SU-DHL-6 (cell line): ENCODE measurements at regions not wholly inside any gene's neighbourhood (a gene's known extent, or its start where the extent isn't known, plus 50 kb on each side); places are given as distances from the start of the nearest gene placed in this dataset.

Experiments used
- H2AFZ ChIP-seq: fragments of 200-600 bp; sonication (generic); 2 replicates; pipeline ENCODE4 v1.6.1; 2014; ENCODE audit warnings: low read depth, mild to moderate bottlenecking, moderate library complexity, mixed read lengths, antibody characterized with exemption, low read length; ENCODE audit not compliant: severe bottlenecking
- H3F3A ChIP-seq: fragments of 200-600 bp; shearing (Covaris generic); 2 replicates; pipeline ENCODE4 v1.6.0; 2016; ENCODE audit warnings: antibody characterized with exemption, mild to moderate bottlenecking; ENCODE audit not compliant: insufficient read depth
- H3K27ac ChIP-seq: fragments of 200-600 bp; sonication (generic); 2 replicates; pipeline ENCODE4 v1.5.1; 2016; ENCODE audit warnings: low read depth, mild to moderate bottlenecking, low read length, moderate library complexity, mixed read lengths
- H3K27me3 ChIP-seq: fragments of 200-600 bp; sonication (generic), shearing (Covaris generic); 2 replicates; pipeline ENCODE4 v1.6.0; 2014; ENCODE audit warnings: mild to moderate bottlenecking, low read length
- H3K36me3 ChIP-seq: fragments of 200-600 bp; sonication (generic); 2 replicates; pipeline ENCODE4 v1.6.1; 2014; ENCODE audit warnings: mild to moderate bottlenecking, low read length, mixed read lengths
- H3K4me2 ChIP-seq: fragments of 300-600, 200-600 bp; shearing (Covaris generic), sonication (generic); 2 replicates; pipeline ENCODE4 v1.6.0; 2014; ENCODE audit warnings: low read length, low read depth, mild to moderate bottlenecking; ENCODE audit not compliant: poor library complexity, severe bottlenecking
- H3K4me3 ChIP-seq: fragments of 200-600 bp; sonication (generic); 2 replicates; pipeline ENCODE4 v1.5.1; 2014; ENCODE audit warnings: antibody characterized with exemption, low read length, mild to moderate bottlenecking, mixed read lengths; ENCODE audit not compliant: insufficient read depth, poor library complexity, severe bottlenecking
- H3K79me2 ChIP-seq: fragments of 200-600 bp; sonication (generic); 2 replicates; pipeline ENCODE4 v1.6.1; 2014; ENCODE audit warnings: mild to moderate bottlenecking, low read length, moderate library complexity; ENCODE audit not compliant: insufficient read depth
- H3K9ac ChIP-seq: fragments of 200-600 bp; sonication (generic); 2 replicates; pipeline ENCODE4 v1.7.0; 2014; ENCODE audit warnings: mild to moderate bottlenecking, low read length
- H3K9me2 ChIP-seq: fragments of 200-600 bp; sonication (generic); replicated peaks from 2 replicates; pipeline ENCODE4 v1.6.1; 2014; ENCODE audit warnings: low read length; ENCODE audit not compliant: insufficient read depth
- H3K9me3 ChIP-seq: fragments of 200-600 bp; sonication (generic); 2 replicates; pipeline ENCODE4 v1.6.1; 2014; ENCODE audit warnings: low read length, mixed read lengths; ENCODE audit not compliant: insufficient read depth
- H4K20me1 ChIP-seq: fragments of 200-600 bp; sonication (generic); 2 replicates; pipeline ENCODE4 v1.6.1; 2014; ENCODE audit warnings: low read depth, mild to moderate bottlenecking, antibody characterized with exemption, low read length, moderate library complexity, mixed read lengths
- EZH2phosphoT487 ChIP-seq: fragments of 200-600 bp; sonication (generic), shearing (Covaris generic); conservative IDR thresholded peaks from 2 replicates; pipeline ENCODE4 v1.6.1; 2018; ENCODE audit warnings: mild to moderate bottlenecking, antibody characterized with exemption, low read length, moderate library complexity, mixed read lengths
- TF ChIP-seq, protein P1 (sequence below): fragments of 200-600 bp; sonication (generic); IDR thresholded peaks from one replicate; pipeline ENCODE4 v1.5.1; 2017; ENCODE audit warnings: antibody characterized with exemption, mild to moderate bottlenecking, low read length, moderate library complexity; ENCODE audit not compliant: insufficient read depth, poor library complexity, severe bottlenecking

- Histone ChIP-seq H4K20me1 (no peaks in the 10 kb centered on the region), H3K27ac (no peak overlapping the region), H3K27me3 (no peaks in the 10 kb centered on the region), H2AFZ (no peak overlapping the region), H3K79me2 (no peaks in the 10 kb centered on the region), H3K36me3 (no peaks in the 10 kb centered on the region), H3K4me2 (no peak overlapping the region), H3K9me3 (no peaks in the 10 kb centered on the region), H3K9ac (no peak overlapping the region), H3F3A (no peaks in the 10 kb centered on the region), H3K4me3 (no peak overlapping the region), H3K9me2 (no peaks in the 10 kb centered on the region)
- TF ChIP-seq EZH2phosphoT487: no peak
- TF ChIP-seq, protein P1, sequence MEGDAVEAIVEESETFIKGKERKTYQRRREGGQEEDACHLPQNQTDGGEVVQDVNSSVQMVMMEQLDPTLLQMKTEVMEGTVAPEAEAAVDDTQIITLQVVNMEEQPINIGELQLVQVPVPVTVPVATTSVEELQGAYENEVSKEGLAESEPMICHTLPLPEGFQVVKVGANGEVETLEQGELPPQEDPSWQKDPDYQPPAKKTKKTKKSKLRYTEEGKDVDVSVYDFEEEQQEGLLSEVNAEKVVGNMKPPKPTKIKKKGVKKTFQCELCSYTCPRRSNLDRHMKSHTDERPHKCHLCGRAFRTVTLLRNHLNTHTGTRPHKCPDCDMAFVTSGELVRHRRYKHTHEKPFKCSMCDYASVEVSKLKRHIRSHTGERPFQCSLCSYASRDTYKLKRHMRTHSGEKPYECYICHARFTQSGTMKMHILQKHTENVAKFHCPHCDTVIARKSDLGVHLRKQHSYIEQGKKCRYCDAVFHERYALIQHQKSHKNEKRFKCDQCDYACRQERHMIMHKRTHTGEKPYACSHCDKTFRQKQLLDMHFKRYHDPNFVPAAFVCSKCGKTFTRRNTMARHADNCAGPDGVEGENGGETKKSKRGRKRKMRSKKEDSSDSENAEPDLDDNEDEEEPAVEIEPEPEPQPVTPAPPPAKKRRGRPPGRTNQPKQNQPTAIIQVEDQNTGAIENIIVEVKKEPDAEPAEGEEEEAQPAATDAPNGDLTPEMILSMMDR: no peak
Observed at GRCh38 chr11:37323843-37324242, 725.8 kb upstream of the RAG2 start.

GRCh38 chr11:37322333-37323194 lies 724.5 kb upstream of the RAG2 start:
- no peaks in the 10 kb centered on the region for H3K27me3 ChIP-seq
- no peaks in the 10 kb centered on the region for H3F3A ChIP-seq
- H2AFZ ChIP-seq: no peak overlapping the region
- H3K27ac ChIP-seq: no peak overlapping the region
- H3K4me2 ChIP-seq: no peak overlapping the region
- H3K4me3 ChIP-seq: no peak overlapping the region
- H3K9ac ChIP-seq: no peak overlapping the region
- TF ChIP-seq, protein P1: no peak
- no peaks in the 10 kb centered on the region for H3K9me3 ChIP-seq
- H3K36me3 ChIP-seq: no peaks in the 10 kb centered on the region
- no peaks in the 10 kb centered on the region for H3K9me2 ChIP-seq
- no peaks in the 10 kb centered on the region for H4K20me1 ChIP-seq
- no peaks in the 10 kb centered on the region for H3K79me2 ChIP-seq

GRCh38 chr11:37320921-37321320 lies 722.9 kb upstream of the RAG2 start:
- no peaks in the 10 kb centered on the region for H3K27me3 ChIP-seq
- no peaks in the 10 kb centered on the region for H3F3A ChIP-seq
- H2AFZ ChIP-seq: no peak overlapping the region
- H3K4me2 ChIP-seq: no peak overlapping the region
- H3K36me3 ChIP-seq: no peaks in the 10 kb centered on the region
- H4K20me1 ChIP-seq: no peaks in the 10 kb centered on the region
- no peaks in the 10 kb centered on the region for H3K9me2 ChIP-seq
- no peaks in the 10 kb centered on the region for H3K9me3 ChIP-seq
- H3K79me2 ChIP-seq: no peaks in the 10 kb centered on the region
- H3K27ac ChIP-seq: no peak overlapping the region
- H3K9ac ChIP-seq: no peak overlapping the region
- no peak for TF ChIP-seq EZH2phosphoT487
- TF ChIP-seq, protein P1: no peak
- H3K4me3 ChIP-seq: no peak overlapping the region
